ENCODE measurements at regions not wholly inside any gene's neighbourhood (a gene's known extent, or its start where the extent isn't known, plus 50 kb on each side); places are given as distances from the start of the nearest gene placed in this dataset.
"Not testable (repeated sequence)": the region's sequence is repeated elsewhere in the genome, so short reads cannot be mapped to it uniquely, and the experiment has no call there.

DNA sequence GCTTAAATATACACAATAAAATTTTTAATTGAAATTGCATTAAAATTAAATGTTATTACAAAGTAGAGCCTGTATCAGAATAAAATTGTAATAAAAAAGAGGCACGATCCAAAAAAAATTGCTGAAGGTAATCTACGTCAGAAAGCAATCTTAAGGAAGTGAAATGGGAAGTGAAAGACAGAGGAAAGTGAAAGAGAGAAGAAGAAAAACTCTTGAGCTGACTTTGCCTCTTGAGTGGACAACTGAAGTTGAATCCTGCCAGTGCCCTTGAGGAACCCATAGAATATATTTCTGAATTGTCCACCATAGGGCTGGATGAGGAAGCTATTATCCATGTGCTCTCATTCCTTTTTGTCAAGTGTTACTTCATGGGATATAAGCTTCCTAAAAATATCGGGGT is 285.1 kb upstream of the STAC start:
- DNase-seq: no peak

DNA sequence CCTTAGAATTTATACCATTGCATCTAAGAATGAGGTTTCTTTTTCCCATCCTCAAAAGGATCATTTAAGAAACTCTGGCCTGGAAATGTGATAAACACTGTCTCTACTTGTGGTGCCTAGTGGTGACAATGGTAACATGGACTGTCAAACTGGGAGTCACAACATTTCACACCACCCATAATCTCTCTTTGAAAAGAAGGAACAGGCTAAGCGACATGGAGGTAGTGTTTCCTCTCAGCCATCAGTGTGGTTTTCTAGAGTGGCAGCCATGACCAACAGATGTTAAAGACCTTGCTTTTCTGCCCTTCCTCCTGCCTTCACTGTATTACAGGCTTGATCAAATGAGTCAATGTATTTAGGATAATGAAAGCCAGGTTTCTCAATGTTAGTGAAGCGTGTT is 283.1 kb upstream of the STAC start:
- no peak for DNase-seq

DNA sequence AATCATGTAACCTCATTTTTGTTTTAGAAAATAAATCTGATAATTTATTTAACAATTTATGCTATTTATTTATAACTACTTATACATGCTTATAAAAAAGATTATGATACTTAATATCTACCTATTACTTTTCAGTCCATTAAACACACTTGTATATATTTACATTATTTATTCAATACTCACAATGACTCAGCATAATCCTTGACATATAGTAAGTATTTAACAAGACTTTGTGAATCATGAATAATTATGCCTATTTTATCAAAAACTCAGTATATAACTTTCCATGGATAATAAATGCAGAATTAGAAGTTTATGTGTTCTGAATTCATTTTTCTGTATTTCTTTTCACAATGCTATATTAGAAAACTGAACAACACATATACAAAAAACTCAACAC is 266.0 kb upstream of the STAC start:
- no peak for DNase-seq

DNA sequence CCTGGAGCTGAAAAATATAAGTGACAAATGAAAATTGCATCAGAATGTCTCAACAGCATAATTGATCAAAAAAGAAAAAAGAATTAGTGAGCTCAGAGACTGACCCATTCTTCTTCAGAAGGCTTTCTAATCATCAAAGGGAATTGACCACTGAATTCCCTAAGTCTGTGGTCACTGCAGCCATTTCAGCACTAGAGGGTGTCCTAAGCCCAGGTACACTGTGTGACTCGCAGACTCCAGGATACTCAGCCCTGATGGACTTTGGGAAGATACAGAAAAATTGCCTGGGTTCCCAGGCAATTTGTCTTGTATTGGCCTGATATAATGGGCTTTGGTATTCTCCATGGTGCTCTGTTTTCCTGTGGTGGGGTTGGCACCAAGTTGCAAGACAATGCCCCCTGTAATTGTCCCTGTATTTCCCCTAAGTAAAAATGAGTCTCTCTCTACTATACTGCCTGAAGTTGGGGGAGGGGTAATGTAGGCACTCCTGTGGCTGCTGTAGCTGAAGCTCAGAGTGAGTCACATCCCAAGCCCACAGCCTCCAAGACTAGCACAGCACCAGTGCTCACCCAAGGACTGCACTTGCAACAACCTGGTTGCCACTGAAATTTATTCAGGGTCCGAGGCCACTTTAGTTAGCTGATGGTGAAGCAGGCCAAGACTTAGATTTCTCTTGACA is 256.0 kb upstream of the STAC start:
- DNase-seq: peak; percentile 3 to 17

DNA sequence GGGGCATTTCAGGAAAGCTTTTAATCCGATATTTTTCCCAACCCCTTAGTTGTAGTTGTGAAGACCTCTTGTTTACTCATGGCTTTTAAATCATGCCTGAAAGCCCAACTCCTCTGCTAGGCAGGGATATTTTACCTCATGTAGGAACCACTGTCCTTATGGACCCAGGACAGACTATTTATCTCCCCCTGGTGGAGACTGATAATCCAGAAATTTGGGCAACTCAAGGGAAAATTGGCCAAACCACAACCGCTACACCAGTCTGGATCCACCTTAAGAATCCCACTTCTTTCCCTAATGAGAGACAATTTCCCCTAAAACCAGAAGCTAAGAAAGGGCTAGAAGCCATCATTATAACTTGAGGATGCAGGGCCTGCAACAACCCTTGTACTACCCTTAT is 248.1 kb upstream of the STAC start:
- DNase-seq: no peak

DNA sequence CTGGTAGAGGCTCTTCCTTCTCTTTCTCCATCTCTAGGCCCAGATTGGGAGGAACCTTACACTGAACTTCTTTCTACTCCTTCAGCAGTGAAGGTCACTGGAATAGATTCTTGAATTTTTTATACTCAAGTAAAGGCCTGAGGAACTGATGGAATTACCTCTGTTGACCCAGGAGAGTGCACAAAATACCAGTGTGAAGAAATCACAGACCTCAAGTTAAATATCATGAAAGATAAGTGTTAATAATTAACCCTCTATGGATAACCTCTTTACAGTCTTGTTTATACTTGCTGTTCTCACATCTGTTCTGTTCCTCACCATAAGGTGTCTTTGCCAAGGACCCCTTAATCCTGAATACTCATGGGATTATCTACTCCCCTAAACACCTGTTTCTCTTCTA is 244.4 kb upstream of the STAC start:
- no peak for DNase-seq

DNA sequence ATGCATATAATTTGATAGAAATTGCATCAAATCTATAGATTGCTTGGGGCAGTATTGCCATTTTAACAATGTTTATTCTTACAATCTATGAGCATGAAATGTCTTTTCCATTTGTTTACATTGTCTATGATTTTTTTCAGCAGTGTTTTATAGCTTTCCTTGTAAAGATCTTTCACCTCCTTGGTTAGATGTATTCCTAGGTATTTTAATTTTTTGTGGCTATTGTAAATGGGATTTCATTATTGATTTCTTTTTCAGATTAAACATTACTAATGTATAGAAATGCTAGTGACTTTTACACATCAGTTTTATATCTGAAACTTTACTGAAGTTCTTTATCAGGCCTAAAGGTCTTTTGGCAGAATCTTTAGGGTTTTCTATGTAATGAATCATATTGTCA is 237.6 kb upstream of the STAC start:
- no peak for DNase-seq

DNA sequence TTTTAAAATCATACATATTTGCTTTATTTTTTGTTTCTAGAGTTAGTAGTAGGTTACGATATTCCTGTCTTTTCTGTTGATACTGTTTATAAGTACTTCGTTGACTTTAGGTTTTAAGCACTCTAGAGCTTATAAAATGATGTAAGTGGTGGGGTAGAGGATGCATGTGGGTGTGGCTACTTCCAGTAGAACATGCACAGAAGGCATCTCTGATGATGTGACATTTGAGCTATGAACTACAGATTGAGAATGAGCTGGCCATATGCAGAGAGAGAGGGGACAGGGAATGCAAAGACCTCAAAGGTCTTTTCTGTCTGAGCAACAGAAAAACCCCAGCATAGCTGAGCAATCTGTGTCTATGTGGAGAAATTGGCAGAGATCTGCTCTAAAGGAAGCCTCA is 233.9 kb upstream of the STAC start:
- no peak for DNase-seq

DNA sequence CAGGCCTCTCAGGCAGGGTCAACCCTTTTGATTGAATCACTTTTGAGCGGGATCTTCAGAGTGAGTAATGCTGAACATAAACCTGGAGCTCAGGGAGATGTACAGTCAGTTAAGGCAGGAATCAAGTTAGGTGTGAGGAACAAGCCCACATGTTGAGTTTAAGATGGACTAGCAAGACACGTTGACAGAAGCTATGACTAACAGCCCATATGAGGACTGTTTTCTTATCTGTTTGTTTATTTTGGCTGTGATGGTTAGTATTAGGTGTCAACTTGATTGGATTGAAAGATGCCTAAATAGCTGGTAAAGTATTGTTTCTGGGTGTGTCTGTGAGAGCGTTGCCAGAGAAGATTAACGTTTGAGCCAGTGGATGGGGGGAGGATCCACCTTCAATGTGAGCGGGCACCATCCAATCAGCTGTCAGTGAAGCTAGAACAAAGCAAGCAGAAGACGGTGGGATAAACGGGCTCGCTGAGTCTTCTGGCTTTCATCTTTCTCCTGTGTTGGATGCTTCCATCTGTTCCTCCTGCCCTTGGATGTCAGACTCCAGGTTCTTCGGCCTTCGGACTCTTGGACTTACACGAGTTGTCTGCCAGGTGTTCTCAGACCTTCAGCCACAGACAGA is 232.3 kb upstream of the STAC start:
- no peak for DNase-seq

DNA sequence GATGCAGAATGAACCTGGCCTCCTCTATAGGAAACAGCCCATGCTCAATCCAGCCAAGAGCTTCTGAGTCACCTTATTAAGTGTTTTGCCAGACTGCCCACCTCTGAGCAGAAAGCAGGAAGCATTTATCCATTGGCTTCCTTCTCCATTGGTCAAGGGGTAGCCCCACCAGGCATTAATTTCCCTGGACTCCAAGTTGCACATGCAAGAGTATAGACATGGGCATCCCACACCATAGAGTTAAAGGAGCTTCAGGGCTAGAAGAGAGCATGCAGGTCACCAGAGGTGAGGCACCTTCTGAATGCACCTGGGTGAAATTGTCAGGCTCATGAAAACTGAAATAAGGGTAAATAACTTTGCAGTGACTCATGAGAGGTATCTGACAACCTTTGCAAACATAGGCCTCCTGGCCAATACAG is 230.8 kb upstream of the STAC start:
- DNase-seq: no peak

DNA sequence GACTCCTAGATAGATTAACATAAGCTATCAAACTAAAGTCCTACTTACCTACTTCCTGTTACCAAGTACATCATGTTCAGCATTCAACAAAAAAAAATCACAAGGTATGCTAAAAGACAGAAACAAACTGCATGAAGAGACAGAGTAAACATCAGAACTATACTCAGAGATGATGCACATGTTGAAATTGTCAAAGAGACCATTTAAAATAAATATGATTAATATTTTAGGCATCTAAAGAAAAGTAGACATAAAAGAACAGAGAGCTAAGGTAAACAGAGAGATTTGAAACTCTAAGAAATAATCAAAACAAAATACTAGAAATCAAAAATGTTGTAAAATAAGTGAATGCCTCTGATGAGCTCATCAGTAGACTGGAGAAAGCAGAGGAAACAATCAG is 224.8 kb upstream of the STAC start:
- no peak for DNase-seq

DNA sequence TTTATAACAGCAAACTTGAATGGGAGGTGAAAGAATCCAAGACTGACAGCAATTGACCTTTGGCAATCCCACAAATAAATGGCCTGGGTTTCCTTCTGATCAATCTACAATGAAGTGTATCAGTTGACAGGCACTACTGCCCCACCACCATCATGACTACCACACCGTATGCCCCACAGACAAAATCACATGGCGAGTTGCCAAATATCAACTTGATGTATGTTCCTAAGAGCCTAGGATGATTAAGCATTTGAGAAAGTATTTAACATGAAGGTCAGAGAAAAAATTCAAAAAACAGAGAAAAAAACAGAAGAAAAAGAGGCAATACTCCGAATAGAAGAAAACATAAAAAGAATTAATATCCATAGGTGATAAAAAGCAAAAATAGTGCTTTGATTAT is 215.9 kb upstream of the STAC start:
- no peak for DNase-seq

DNA sequence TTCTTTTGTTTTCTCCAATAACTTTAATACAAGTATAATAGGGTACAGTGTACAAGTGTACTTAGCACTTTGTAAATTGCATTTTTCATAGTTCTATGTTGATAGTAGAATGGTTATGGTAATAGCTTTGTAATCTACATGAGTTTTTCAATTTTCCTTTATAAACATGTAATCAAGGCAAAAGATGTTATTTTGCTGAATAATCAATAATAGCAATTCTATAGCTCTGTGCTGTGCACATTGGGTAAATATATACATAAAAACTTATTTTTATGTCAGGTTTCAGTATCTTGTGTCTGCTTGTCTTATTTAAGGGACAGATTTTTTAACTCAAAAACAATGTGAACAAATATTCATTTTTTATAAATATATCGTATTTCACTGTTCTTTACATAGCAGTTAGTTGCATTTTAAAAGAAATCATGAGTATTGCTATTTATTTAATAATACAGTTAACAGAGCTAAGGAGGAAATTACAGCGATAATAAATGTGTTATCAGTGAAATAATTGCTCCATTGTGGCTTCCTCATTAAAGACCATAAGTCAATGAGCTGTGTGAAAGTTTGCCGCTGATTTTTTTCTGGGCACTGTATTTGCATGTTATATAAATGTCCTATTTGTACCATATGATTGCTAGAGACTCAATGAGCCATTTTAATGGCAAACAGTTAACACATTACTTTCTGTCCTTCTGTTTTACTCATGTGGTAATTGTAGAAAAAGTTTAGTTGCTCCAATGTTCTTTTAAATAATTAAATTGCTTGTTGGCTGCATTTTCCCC is 214.6 kb upstream of the STAC start:
- DNase-seq: no peak

DNA sequence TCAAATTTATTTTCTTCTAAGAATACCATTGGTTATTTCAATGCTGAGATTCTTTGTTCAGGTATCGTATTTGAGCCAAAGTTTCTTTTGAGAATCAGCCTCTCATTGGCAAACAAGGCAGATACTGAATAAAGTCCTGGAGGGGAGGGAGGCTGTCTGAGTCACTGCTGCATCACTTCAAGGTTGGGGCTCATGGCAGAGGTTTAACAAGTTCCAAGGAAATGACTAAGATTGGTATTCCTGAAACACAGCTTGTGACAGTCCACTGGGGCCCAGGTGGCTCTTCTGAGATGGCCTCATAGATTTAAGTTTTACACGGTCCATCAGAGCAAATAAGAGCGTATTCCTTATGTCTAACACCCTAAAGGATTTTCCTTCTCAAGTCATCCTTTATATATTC is 213.8 kb upstream of the STAC start:
- no peak for DNase-seq

DNA sequence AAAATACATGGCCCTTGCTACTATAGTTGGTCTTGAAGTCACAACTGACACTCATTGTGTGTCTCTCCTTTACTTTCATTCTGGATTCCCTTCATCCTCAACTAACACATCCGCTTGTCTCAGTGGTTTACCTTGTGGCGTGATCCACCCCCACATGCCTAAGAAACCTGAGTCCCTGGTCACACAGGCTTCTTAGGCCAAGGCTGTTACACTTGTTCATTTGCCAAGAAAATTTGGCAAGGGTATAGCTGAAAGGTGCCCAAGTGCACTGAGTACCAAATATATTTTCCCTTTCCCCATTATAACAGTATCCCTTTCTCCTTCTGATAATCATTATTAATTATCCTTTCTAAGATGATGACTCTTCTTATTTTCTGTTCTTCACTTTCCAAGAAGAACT is 207.6 kb upstream of the STAC start:
- no peak for DNase-seq

DNA sequence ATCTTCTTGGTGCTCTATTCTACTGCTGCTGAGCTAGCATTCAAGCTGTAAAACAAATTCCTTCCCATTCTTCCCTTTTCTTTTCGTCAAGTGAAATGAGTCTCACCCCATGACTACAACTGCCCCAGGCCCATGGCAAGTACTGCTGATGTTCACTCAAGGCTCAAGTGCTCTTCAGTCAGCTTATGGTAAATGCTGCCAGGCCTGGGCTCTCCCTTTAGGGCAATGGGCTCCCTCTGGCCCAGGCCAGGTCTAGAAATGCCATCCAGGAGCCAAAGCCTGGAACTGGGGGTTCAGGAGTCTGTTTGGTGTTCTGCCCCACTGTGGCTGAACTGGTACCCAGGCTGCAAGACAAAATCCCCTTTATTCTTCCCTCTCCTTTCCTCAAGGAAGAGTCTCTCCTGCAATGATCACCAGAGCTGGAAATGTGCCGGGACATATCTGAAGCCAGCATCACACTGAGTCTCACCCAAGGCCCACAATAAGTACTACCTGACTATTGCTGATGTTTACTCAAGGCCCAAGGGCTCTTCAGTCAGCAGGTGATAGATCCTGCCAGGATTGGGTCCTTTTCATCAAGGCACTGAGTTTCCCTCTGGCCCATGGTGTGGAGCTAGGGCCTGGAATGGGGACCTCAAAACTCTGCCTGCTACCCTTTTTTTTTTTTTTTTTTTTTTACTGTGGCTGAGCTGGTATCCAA is 205.0 kb upstream of the STAC start:
- no peak for DNase-seq

DNA sequence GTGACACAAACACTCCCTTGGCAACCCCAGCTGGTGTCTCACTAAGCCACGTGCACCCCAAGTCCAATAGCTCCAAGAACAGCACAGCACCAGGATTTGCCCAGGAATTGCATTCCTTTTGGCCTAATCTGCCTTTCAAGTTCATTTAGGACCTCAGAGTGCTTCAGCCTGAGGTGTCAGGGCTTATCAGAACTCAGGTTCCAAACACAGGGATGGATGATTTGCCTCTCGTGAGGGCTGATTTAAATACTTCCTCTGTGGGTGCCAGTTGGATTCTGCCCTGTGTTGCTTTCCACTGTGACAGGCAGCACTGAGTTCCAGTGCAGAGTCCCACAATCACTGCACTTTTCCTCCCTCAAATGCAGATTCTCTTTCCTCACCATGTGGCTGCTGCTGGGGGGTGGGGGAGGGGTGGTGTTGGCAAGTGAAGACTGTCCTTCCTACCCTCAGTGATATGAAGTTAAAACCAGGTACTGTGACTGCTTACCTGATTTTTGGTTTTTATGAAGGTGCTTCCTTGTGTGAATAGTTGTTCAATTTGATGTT is 204.3 kb upstream of the STAC start:
- DNase-seq: no peak

DNA sequence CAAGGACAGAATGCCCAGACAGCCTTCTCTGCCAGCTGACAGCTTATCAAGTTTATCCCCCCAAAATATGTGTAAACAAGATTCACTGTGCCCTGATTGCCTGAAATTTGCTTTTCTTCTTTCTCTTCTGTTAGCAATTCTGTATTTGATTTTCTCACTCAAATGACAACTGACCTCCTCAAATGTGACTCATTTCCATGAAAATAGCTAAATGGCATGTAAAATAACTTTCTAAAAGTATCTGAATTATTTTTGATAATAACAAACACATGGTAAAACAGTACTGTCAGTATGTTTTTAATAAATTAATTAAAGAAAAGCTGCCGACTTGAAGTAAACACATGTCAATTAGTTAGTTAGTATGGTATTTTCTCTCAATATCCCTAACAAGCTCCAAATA is 202.3 kb upstream of the STAC start:
- no peak for DNase-seq

DNA sequence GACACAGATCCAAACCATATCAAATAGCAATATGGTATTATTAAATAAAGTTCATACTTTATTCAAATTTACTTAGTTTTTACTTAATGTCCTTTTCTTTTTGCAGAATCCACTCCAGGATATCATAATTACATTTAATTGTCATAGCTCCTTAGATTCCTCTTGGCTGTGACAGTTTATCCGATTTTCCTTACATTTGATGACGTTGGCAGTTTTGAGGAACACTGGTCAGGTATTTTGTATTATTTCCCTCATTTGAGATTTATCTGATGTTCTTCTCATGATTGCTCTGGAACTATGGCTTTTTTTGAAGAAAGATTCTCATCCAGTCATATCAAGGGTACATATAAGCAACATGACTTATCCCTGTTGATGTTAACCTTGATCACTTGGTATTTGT is 198.3 kb upstream of the STAC start:
- no peak for DNase-seq

DNA sequence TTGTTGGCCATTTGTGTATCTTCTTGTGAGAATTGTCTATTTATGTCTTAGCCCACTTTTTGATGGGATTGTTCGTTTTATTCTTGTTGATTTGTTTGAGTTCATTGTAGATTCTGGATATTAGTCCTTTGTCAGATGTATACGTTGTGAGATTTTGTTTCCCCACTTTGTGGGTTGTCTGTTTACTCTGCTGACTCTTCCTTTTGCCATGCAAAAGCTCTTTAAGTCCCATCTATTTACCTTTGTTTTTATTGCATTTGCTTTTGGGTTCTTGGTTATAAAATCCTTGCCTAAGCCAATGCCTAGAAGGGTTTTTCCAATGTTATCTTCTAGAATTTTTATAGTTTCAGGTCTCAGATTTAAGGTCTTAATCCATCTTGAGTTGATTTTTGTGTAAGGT is 193.1 kb upstream of the STAC start:
- DNase-seq: not testable (repeated sequence)

DNA sequence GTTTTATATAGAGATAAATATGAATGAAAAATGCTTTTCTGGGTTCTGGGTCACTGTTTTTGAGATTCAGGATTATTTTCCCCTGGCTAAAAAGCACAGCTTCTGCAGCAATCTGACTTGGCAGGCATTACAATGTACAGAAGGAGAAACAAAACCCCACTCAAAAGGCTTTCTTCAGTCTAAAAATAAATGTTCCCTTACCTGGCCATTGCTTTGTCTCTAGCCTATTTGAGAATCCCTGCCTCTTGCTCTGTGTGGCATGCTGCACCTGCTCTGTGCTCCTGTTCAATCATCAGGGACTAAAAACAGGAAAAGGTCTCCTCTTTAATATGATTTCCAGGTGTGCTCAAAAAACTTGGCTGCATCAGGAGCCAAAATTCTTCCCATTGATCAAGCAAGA is 187.4 kb upstream of the STAC start:
- DNase-seq: no peak

DNA sequence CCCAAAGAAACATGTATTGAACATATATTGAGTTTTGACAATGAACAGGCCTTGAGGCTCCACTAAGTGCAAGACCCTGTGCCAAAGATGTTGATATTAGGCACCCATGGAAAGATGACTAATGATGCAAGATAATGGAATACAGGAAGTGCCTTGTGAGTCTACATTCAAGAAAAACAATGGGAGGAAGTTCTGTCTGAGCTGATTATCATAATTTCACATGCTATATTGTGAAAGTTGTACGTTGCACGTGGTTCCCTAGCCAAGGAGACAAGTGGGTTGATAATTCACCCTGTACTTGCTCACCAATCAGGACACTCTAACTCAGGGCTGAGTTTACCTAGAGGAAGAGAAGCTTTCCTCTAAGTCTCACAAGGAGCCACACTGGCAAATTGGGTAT is 186.9 kb upstream of the STAC start:
- no peak for DNase-seq

DNA sequence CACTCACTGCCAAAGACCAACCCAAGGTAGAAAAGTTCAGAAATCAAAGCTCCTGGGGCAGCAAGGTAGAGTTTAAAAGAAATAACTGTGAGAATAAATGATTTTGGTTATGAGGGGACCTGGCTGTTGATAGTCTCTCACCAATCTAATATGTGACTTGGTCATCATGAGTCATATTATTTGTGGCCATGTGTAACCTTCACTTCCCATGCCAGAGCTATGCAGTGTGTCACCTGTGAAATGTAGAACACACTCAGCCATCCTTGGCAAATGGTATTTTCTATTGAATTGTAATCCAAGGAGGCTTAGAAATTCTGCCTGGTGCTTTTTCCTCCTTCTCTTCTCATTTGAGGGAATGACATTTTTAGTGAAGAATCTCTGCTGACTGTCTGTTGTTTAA is 184.2 kb upstream of the STAC start:
- DNase-seq: no peak

DNA sequence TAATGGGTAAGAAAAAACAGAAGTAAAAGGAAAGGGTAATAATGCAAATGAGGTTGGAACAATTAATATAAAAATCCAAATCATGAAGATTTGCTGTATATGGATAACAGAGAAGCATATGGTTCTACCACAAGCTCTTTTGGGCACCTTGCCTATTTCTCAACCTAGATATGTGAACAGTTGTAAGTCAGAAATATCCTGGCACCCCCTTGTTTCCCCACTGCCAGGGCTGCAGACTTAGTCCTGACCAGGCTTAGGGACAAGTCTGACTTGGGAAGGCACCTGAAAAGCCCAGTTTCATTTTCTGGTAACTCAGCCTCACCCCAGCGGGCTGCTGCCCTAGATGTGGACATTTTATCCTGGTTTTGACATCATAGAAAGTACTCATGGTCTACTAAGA is 183.2 kb upstream of the STAC start:
- DNase-seq: no peak

All from AML-193 (cell line).